Activated CD8-positive, alpha-beta memory T cell treated with anti-CD3 and anti-CD28 coated beads for 36 hours (primary cell): ENCODE measurements at regions not wholly inside any gene's neighbourhood (a gene's known extent, or its start where the extent isn't known, plus 50 kb on each side); places are given as distances from the start of the nearest gene placed in this dataset.

Source experiments
- CTCF ChIA-PET: fragments of 350-600 bp; sonication (Branson Sonifier 250); formaldehyde crosslinking; loops from one replicate; lab custom pipeline; 2021; ENCODE audit warnings: antibody characterized with exemption; lab: Charles Lee
- POLR2A ChIA-PET: fragments of 350-600 bp; sonication (Branson Sonifier 250); formaldehyde crosslinking; loops from one replicate; lab custom pipeline; 2021; ENCODE audit warnings: antibody characterized with exemption; lab: Charles Lee

GRCh38 chr19:33895366-33895765 lies 98.7 kb downstream of the KCTD15 start:
- CTCF ChIA-PET = no interaction called here
- POLR2A ChIA-PET = no interaction called here

- ChIA-PET POLR2A (no interaction called here), CTCF (no interaction called here)
Observed at GRCh38 chr19:33898062-33898677, 101.5 kb downstream of the KCTD15 start.

GRCh38 chr19:33900817-33901216 lies 104.1 kb downstream of the KCTD15 start:
- CTCF ChIA-PET = no interaction called here
- POLR2A ChIA-PET = no interaction called here

GRCh38 chr19:33902395-33902794 lies 105.7 kb downstream of the KCTD15 start:
- POLR2A ChIA-PET = no interaction called here
- CTCF ChIA-PET = no interaction called here

- POLR2A ChIA-PET = no interaction called here
- CTCF ChIA-PET = no interaction called here
Observed at GRCh38 chr19:33902802-33903488, 106.3 kb downstream of the KCTD15 start.

GRCh38 chr19:33903489-33903850 lies 106.8 kb downstream of the KCTD15 start:
- ChIA-PET CTCF (no interaction called here), POLR2A (no interaction called here)

GRCh38 chr19:33904681-33905080 lies 108.0 kb downstream of the KCTD15 start:
- POLR2A ChIA-PET = no interaction called here
- CTCF ChIA-PET = interaction anchor here (0.6 kb wide), 1 partner anchor 565 kb away, joined by 3 read pairs; no protein-coding TSS in a partner anchor

- ChIA-PET CTCF (no interaction called here), POLR2A (interaction anchor here (0.5 kb wide), 1 partner anchor 156 kb away, joined by 3 read pairs; no protein-coding TSS in a partner anchor)
Observed at GRCh38 chr19:33905473-33905936, 108.8 kb downstream of the KCTD15 start.

- ChIA-PET CTCF (no interaction called here), POLR2A (no interaction called here)
Observed at GRCh38 chr19:33905937-33906577, 109.4 kb downstream of the KCTD15 start.

GRCh38 chr19:33906578-33907335 lies 110.1 kb downstream of the KCTD15 start:
- CTCF ChIA-PET = no interaction called here

GRCh38 chr19:33910922-33911321 lies 114.3 kb downstream of the KCTD15 start:
- CTCF ChIA-PET = no interaction called here

More at GRCh38 chr19:33906578-33907335, 110.1 kb downstream of the KCTD15 start:
- POLR2A ChIA-PET = no interaction called here

GRCh38 chr19:33914599-33914998 lies 117.9 kb downstream of the KCTD15 start:
- CTCF ChIA-PET = no interaction called here
- POLR2A ChIA-PET = no interaction called here

More at GRCh38 chr19:33910922-33911321, 114.3 kb downstream of the KCTD15 start:
- POLR2A ChIA-PET = no interaction called here

GRCh38 chr19:33916792-33917191 lies 120.1 kb downstream of the KCTD15 start:
- ChIA-PET CTCF (no interaction called here), POLR2A (no interaction called here)

- ChIA-PET POLR2A (no interaction called here), CTCF (no interaction called here)
Observed at GRCh38 chr19:33919291-33919690, 122.6 kb downstream of the KCTD15 start.

GRCh38 chr19:33921165-33921564 lies 124.5 kb downstream of the KCTD15 start:
- CTCF ChIA-PET = no interaction called here
- POLR2A ChIA-PET = no interaction called here

- CTCF ChIA-PET = no interaction called here
Observed at GRCh38 chr19:33926306-33926705, 129.6 kb downstream of the KCTD15 start.

GRCh38 chr19:33927789-33928457 lies 131.3 kb downstream of the KCTD15 start:
- ChIA-PET POLR2A (no interaction called here), CTCF (no interaction called here)

More at GRCh38 chr19:33926306-33926705, 129.6 kb downstream of the KCTD15 start:
- POLR2A ChIA-PET = no interaction called here

- POLR2A ChIA-PET = no interaction called here
- CTCF ChIA-PET = no interaction called here
Observed at GRCh38 chr19:33928458-33928950, 131.8 kb downstream of the KCTD15 start.

GRCh38 chr19:33933931-33934330 lies 137.3 kb downstream of the KCTD15 start:
- ChIA-PET CTCF (no interaction called here), POLR2A (no interaction called here)
